GM12891 (cell line): ENCODE measurements at regions not wholly inside any gene's neighbourhood (a gene's known extent, or its start where the extent isn't known, plus 50 kb on each side); places are given as distances from the start of the nearest gene placed in this dataset.

Source experiments
- DNase-seq: peaks from one replicate; pipeline ENCODE4 v3.0.0; 2011; ENCODE audit warnings: low spot score; ENCODE audit not compliant: insufficient read length
- FAIRE-seq: peaks from 2 replicates; lab custom pipeline; 2011; peaks lifted over from hg19 to GRCh38; lab: Jason Lieb, UNC
- PAX5 ChIP-seq: IDR thresholded peaks from 2 replicates; pipeline ENCODE4 v1.6.1; 2011; ENCODE audit warnings: low read length, moderate library complexity, mild to moderate bottlenecking; ENCODE audit not compliant: insufficient read depth, severe bottlenecking
- POLR2A ChIP-seq: IDR thresholded peaks from 2 replicates; pipeline ENCODE4 v1.6.1; 2011; ENCODE audit warnings: low read depth, low read length, control low read depth
- POLR2AphosphoS5 ChIP-seq: IDR thresholded peaks from 2 replicates; pipeline ENCODE4 v1.6.1; 2011; ENCODE audit warnings: low read depth, low read length, control low read depth
- POU2F2 ChIP-seq: IDR thresholded peaks from 2 replicates; pipeline ENCODE4 v1.6.1; 2011; ENCODE audit warnings: low read depth, mild to moderate bottlenecking, control low read depth, low read length, moderate library complexity
- SPI1 ChIP-seq: IDR thresholded peaks from 2 replicates; pipeline ENCODE4 v1.6.1; 2011; ENCODE audit warnings: low read depth, low read length, control low read depth
- TAF1 ChIP-seq: IDR thresholded peaks from 2 replicates; pipeline ENCODE4 v1.6.1; 2011; ENCODE audit warnings: low read depth, low read length, control low read depth

- TF ChIP-seq SPI1 = no peak
- TF ChIP-seq PAX5 = no peak
- TF ChIP-seq POLR2AphosphoS5 = no peak
- no peak for TF ChIP-seq POLR2A
- no peak for TF ChIP-seq POU2F2
- FAIRE-seq (no peak), DNase-seq (no peak)
Measured at GRCh38 chr6:9481292-9482029, 933.4 kb downstream of the TFAP2A start.

DNA sequence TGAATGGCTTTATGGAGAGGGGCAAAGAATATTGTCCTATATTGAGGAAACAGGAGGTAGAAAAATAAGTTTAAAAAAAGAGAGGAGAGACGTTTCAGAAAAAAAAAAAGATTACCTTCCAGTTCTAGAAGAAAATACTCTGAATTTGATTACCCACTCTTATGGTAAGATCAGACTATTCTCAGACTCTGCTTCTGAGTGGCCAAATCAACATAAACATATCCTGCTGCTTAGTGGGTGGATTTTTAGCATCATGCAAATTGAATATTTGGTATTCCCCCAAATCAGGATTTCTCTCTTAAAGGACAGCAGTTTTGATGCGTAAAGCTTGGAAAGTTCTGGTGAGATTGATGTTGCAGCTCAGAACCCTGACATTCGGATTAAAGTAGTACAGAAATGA, 946.6 kb downstream of the TFAP2A start:
- no peak for FAIRE-seq
- DNase-seq = no peak
- no peak for TF ChIP-seq PAX5
- TF ChIP-seq POLR2A = no peak
- no peak for TF ChIP-seq POLR2AphosphoS5
- no peak for TF ChIP-seq SPI1
- TF ChIP-seq TAF1 = no peak
- no peak for TF ChIP-seq POU2F2

- DNase-seq = no peak
- TF ChIP-seq POU2F2 = no peak
- no peak for TF ChIP-seq TAF1
- TF ChIP-seq POLR2AphosphoS5 = no peak
- TF ChIP-seq PAX5 = no peak
- FAIRE-seq = no peak
Measured at GRCh38 chr6:9467741-9468140, 947.1 kb downstream of the TFAP2A start.

GRCh38 chr6:9464583-9464982, 950.3 kb downstream of the TFAP2A start:
- DNase-seq = no peak
- TF ChIP-seq PAX5 = no peak
- no peak for TF ChIP-seq POLR2A
- TF ChIP-seq SPI1 = no peak
- no peak for TF ChIP-seq POLR2AphosphoS5
- TF ChIP-seq POU2F2 = no peak
- no peak for TF ChIP-seq TAF1
- no peak for FAIRE-seq

GRCh38 chr6:9463311-9463710, 951.6 kb downstream of the TFAP2A start:
- FAIRE-seq = no peak
- DNase-seq = no peak
- no peak for TF ChIP-seq TAF1
- no peak for TF ChIP-seq POU2F2
- no peak for TF ChIP-seq POLR2AphosphoS5
- no peak for TF ChIP-seq POLR2A
- TF ChIP-seq PAX5 = no peak
- TF ChIP-seq SPI1 = no peak

DNA sequence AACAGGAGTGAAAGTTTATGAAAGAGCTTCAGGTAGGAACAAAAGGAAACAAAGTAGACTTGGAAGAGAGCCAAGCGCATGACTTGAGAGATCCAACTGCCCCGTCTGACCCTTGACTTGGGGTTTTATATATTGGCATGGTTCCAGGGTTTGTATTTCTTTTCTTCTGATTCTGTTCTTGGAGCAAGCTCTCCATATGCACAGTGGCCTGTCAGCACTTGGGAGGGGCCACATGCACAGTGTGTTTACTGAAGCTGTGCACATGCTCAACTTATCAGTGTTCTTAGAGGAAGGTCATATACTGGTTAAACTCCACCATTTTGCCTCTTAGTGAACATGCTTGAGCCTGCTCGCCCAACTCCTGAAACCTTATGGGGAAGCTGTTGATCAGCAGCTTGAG, 953.7 kb downstream of the TFAP2A start:
- DNase-seq (no peak), FAIRE-seq (no peak)
- no peak for TF ChIP-seq POU2F2
- TF ChIP-seq TAF1 = no peak
- no peak for TF ChIP-seq PAX5
- no peak for TF ChIP-seq POLR2AphosphoS5
- no peak for TF ChIP-seq POLR2A
- TF ChIP-seq SPI1 = no peak

DNA sequence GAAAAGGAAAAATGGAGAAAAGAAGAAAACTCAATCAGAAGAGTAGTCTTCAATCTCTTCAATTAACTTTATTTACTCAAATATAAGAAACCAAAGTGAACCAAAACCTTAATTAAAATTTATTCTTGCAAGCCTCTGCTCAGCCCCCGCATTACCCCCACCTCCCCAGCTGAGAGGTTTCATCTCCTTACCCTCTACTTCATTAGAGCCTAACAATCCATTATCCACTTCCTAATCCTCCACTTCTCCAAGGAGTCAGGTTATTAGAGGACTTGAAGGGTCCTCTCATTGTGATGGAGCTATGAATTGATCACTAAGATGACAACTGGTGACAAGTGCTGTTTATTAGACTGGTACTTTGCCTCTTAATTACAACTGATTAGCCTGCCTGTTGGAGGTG, 956.5 kb downstream of the TFAP2A start:
- no peak for FAIRE-seq
- no peak for TF ChIP-seq SPI1
- no peak for TF ChIP-seq PAX5
- TF ChIP-seq POLR2AphosphoS5 = no peak
- TF ChIP-seq POLR2A = no peak
- no peak for TF ChIP-seq POU2F2
- TF ChIP-seq TAF1 = no peak

DNA sequence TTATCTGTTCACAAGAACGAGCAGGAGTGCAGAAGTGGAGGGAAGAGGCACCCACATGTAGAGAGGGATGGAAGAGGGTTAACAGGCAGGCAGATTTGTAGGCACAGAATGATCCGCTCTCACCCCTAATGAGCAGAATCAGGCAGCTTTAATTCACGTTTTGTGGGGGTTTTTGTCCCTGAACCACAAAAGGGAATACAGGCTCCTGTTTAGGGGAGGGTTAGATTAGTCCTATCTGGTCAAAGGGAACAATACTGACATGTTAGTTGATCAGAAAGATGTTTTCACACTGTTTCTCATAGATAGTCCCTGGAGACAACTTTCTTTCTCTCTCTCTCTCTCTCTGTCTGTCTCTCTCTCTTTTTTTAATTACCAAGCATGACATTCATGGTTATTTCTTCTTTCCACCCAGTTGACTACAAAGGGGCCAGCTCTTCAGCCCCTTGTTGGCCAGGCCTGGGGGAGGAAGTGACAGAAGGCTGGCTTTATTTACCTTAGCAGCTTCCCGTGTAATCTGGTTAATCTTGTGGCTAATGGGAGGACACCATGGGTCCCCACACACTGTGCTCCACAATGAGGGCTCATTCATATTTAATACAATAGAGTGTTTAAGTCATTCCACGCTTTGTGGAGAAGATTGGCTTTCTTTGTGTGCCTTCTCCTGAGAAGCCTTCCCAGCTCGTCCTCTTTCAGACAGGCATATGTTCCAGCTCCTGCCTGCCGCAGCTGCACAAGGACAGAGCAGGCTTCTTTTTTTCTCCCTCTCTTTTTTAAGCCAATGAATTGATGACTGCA, 958.8 kb downstream of the TFAP2A start:
- DNase-seq = no peak
- FAIRE-seq = no peak
- no peak for TF ChIP-seq PAX5
- TF ChIP-seq POLR2AphosphoS5 = no peak

More for the DNA sequence above, 956.5 kb downstream of the TFAP2A start:
- DNase-seq = no peak

DNA sequence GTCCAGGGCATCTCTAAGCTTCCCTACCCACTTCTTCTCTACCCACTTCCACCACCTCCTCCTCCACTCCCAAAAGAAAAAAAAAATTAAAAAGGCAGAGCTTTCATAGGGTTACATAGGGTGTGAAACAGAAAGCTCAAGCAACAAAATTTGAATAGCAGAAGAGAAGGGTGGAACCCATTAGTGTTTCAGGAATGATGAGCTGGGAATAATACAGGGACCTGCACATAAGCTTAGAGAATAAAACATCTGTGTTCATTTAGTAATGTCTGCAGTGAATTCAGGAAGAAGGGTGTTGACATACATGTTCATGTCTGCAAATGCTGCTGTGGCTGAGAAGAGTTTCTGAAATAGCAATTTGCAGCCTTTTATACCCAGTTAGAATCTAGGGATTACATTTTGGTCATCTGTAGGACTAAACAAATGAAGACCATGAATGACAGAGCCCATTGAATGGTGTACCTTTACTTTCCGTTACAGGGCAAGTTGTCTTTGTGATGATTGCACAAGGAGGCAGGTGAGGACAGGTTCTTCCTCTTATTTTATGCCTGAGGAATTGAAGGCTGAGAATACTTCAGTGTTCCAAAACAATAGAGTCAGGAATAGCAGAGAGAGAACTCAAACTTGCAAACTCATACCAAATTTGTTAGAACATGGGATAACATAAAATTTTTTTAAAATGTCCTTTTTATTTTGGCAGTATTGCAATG, 975.1 kb downstream of the TFAP2A start:
- FAIRE-seq (no peak), DNase-seq (no peak)
- TF ChIP-seq SPI1 = no peak
- no peak for TF ChIP-seq POLR2AphosphoS5
